ENCODE measurements at regions not wholly inside any gene's neighbourhood (a gene's known extent, or its start where the extent isn't known, plus 50 kb on each side); places are given as distances from the start of the nearest gene placed in this dataset.

GRCh38 chr1:95467036-95467435, 233.0 kb downstream of the RWDD3 start:
- 22 to 61% (median 39%) methylated on average over 1 of the region's 1 CpG for WGBS, 3 donors
- Histone ChIP-seq H3K36me3 (no peaks in the 10 kb centered on the region), H3K4me3 (no peak overlapping the region), H3K27me3 (no peaks in the 10 kb centered on the region), H3K4me1 (ENCODE audit: insufficient read depth) (no peaks in the 10 kb centered on the region), H3K9me3 (no peaks in the 10 kb centered on the region), H3K27ac (no peak overlapping the region)
- intact Hi-C loops (cut with DNase I), result no loop called here
- DNase-seq, result no peak
- TF ChIP-seq EP300 (IDR thresholded peaks at IDR 0.05) (no peak), CTCF (IDR thresholded peaks at IDR 0.05) (no peak), POLR2A (IDR thresholded peaks at IDR 0.05) (no peak)

GRCh38 chr1:95475686-95476457, 241.9 kb downstream of the RWDD3 start:
- Histone ChIP-seq H3K27me3 (no peaks in the 10 kb centered on the region), H3K4me3 (no peak overlapping the region), H3K27ac (no peak overlapping the region), H3K36me3 (no peaks in the 10 kb centered on the region), H3K4me1 (ENCODE audit: insufficient read depth) (no peaks in the 10 kb centered on the region), H3K9me3 (peaks cover 0 to 4% of the 10 kb centered on the region in 2 donors)
- TF ChIP-seq POLR2A (IDR thresholded peaks at IDR 0.05), result no peak
- TF ChIP-seq CTCF (IDR thresholded peaks at IDR 0.05), result no peak
- no peak for TF ChIP-seq EP300 (IDR thresholded peaks at IDR 0.05)
- intact Hi-C loops (cut with DNase I), result no loop called here
- DNase-seq, result no peak
- 70 to 79% (median 77%) methylated on average over 3 of the region's 3 CpGs for WGBS, 3 donors

GRCh38 chr1:95496307-95496706, 262.3 kb downstream of the RWDD3 start:
- no peak for DNase-seq
- no peak for TF ChIP-seq CTCF (IDR thresholded peaks at IDR 0.05)
- no peak overlapping the region for H3K4me3 ChIP-seq
- no peaks in the 10 kb centered on the region for H3K9me3 ChIP-seq
- intact Hi-C loops (cut with DNase I), result no loop called here
- no peaks in the 10 kb centered on the region for H3K36me3 ChIP-seq
- no peaks in the 10 kb centered on the region for H3K4me1 ChIP-seq (ENCODE audit: insufficient read depth)
- H3K27me3 ChIP-seq, result no peaks in the 10 kb centered on the region
- no peak overlapping the region for H3K27ac ChIP-seq
- 71 to 75% (median 73%) methylated on average over 6 of the region's 6 CpGs for WGBS, 3 donors

GRCh38 chr1:95496773-95497172, 262.8 kb downstream of the RWDD3 start:
- Histone ChIP-seq H3K4me1 (ENCODE audit: insufficient read depth) (no peaks in the 10 kb centered on the region), H3K9me3 (no peaks in the 10 kb centered on the region), H3K36me3 (no peaks in the 10 kb centered on the region), H3K27me3 (no peaks in the 10 kb centered on the region), H3K4me3 (no peak overlapping the region), H3K27ac (no peak overlapping the region)
- 75 to 81% (median 78%) methylated on average over 6 of the region's 6 CpGs for WGBS, 3 donors
- TF ChIP-seq POLR2A (IDR thresholded peaks at IDR 0.05), result no peak
- no peak for TF ChIP-seq EP300 (IDR thresholded peaks at IDR 0.05)
- no peak for TF ChIP-seq CTCF (IDR thresholded peaks at IDR 0.05)
- intact Hi-C loops (cut with DNase I), result no loop called here
- DNase-seq, result no peak
